GM21447 (cell line): ENCODE measurements at regions not wholly inside any gene's neighbourhood (a gene's known extent, or its start where the extent isn't known, plus 50 kb on each side); places are given as distances from the start of the nearest gene placed in this dataset.

ENCODE experiments used
- ATAC-seq: cut with Tn5 transposase; IDR thresholded peaks from one replicate; pipeline ENCODE4 v1.9.1; 2021; ENCODE audit not compliant: unreplicated experiment

GRCh38 chr2:216745453-216745852 lies 50.1 kb upstream of the IGFBP5 start:
- ATAC-seq: no peak
